ENCODE measurements at regions not wholly inside any gene's neighbourhood (a gene's known extent, or its start where the extent isn't known, plus 50 kb on each side); places are given as distances from the start of the nearest gene placed in this dataset.

- in situ Hi-C loops (cut with HindIII; ENCODE audit: low pct_unique_long_range_greater_than_20kb, low sequenced_read_pairs) (no loop called here), intact Hi-C loops (cut with micrococcal nuclease; ENCODE audit: unreplicated experiment) (no loop called here)
- ATAC-seq (no peak), DNase-seq (ENCODE audit: low read depth, low spot score) (no peak)
- no peak for TF ChIP-seq SIN3A (IDR thresholded peaks at IDR 0.05; ENCODE audit: borderline replicate concordance, insufficient read depth, low read depth, low read length)
- TF ChIP-seq POLR2AphosphoS5 (IDR thresholded peaks at IDR 0.05; ENCODE audit: low read depth, low read length), result no peak
- no peak for TF ChIP-seq TCF7L2 (IDR thresholded peaks at IDR 0.05; ENCODE audit: low read depth, low read length)
- TF ChIP-seq REST (IDR thresholded peaks at IDR 0.05; ENCODE audit: insufficient read depth in 1 of 2, low read depth in 2 of 2, low read length in 1 of 2), result no peak
- TF ChIP-seq CTCF (IDR thresholded peaks at IDR 0.05), result no peak
- no peaks in the 10 kb centered on the region for H3K36me3 ChIP-seq (ENCODE audit: control insufficient read depth, insufficient read depth, low read length)
- ChIA-PET POLR2A (interaction anchor here (0.7 kb wide), 1 partner anchor 337 kb away, joined by 3 read pairs; no protein-coding TSS in a partner anchor), CTCF (no interaction called here)
- H3K9me3 ChIP-seq (ENCODE audit: control insufficient read depth, insufficient read depth, low read depth, low read length), result no peaks in the 10 kb centered on the region
- no peak overlapping the region for H3K27ac ChIP-seq (ENCODE audit: low read length)
- H3K27me3 ChIP-seq (ENCODE audit: control insufficient read depth, insufficient read depth, low read length), result no peaks in the 10 kb centered on the region
- no peak overlapping the region for H3K4me3 ChIP-seq (ENCODE audit: low read depth in 2 of 2, low read length in 2 of 2)
- BruUV-seq (replicated peaks), result no TSS peak
- no peaks in the 10 kb centered on the region; the same call in 1 of the 2 replicates for H3K4me1 ChIP-seq (ENCODE audit: control insufficient read depth, insufficient read depth, low read length)
Observed at GRCh38 chr12:92089559-92089958, 56.1 kb downstream of the BTG1 start.

GRCh38 chr12:92088805-92089204 is 56.8 kb downstream of the BTG1 start:
- H3K27ac ChIP-seq (ENCODE audit: low read length), result no peak overlapping the region
- intact Hi-C loops (cut with micrococcal nuclease; ENCODE audit: unreplicated experiment) (no loop called here), in situ Hi-C loops (cut with HindIII; ENCODE audit: low pct_unique_long_range_greater_than_20kb, low sequenced_read_pairs) (no loop called here)
- ChIA-PET CTCF (no interaction called here), POLR2A (no interaction called here)
- TF ChIP-seq SIN3A (IDR thresholded peaks at IDR 0.05; ENCODE audit: borderline replicate concordance, insufficient read depth, low read depth, low read length) (no peak), REST (IDR thresholded peaks at IDR 0.05; ENCODE audit: insufficient read depth in 1 of 2, low read depth in 2 of 2, low read length in 1 of 2) (no peak), POLR2AphosphoS5 (IDR thresholded peaks at IDR 0.05; ENCODE audit: low read depth, low read length) (no peak), CTCF (IDR thresholded peaks at IDR 0.05) (no peak), TCF7L2 (IDR thresholded peaks at IDR 0.05; ENCODE audit: low read depth, low read length) (no peak)
- H3K4me1 ChIP-seq (ENCODE audit: control insufficient read depth, insufficient read depth, low read length), result no peaks in the 10 kb centered on the region; the same call in 1 of the 2 replicates
- H3K9me3 ChIP-seq (ENCODE audit: control insufficient read depth, insufficient read depth, low read depth, low read length), result no peaks in the 10 kb centered on the region
- no peaks in the 10 kb centered on the region for H3K27me3 ChIP-seq (ENCODE audit: control insufficient read depth, insufficient read depth, low read length)
- H3K36me3 ChIP-seq (ENCODE audit: control insufficient read depth, insufficient read depth, low read length), result no peaks in the 10 kb centered on the region
- DNase-seq (ENCODE audit: low read depth, low spot score), result no peak
- no peak for ATAC-seq
- no TSS peak for BruUV-seq (replicated peaks)
- no peak overlapping the region for H3K4me3 ChIP-seq (ENCODE audit: low read depth in 2 of 2, low read length in 2 of 2)
